Tibial artery (tissue), 4 donors: ENCODE measurements at regions not wholly inside any gene's neighbourhood (a gene's known extent, or its start where the extent isn't known, plus 50 kb on each side); places are given as distances from the start of the nearest gene placed in this dataset.
A peak's percentile ranks its signal among the peaks of the same experiment; 100 is the strongest.

ENCODE experiments used
- DNase-seq, 2 donors: peaks; one replicate each; pipeline ENCODE4 v3.0.0-alpha.2; 2019
- H3K27ac ChIP-seq, 2 donors: fragments of 200-600 bp; sonication (generic) in 1 of 2; 1 replicate in 1 of 2; 2 replicates in 1 of 2; pipeline ENCODE4 v1.5.1; 2018 to 2019; ENCODE audit warnings: mild to moderate bottlenecking in 1 of 2
- H3K27me3 ChIP-seq, 2 donors: fragments of 200-600 bp; sonication (generic) in 1 of 2; one replicate each; pipeline versions ENCODE4 v1.5.1 to v1.6.0; 2016 to 2019
- H3K36me3 ChIP-seq, 3 donors: fragments of 200-600 bp; sonication (generic) in 2 of 3; one replicate each; pipeline ENCODE4 v1.5.1; 2016 to 2019; ENCODE audit warnings: mild to moderate bottlenecking in 2 of 3
- H3K4me1 ChIP-seq, 4 donors: fragments of 200-600 bp; sonication (generic) in 2 of 4; 1 replicate in 3 of 4; 2 replicates in 1 of 4; pipeline ENCODE4 v1.5.1; 2016 to 2019
- H3K4me3 ChIP-seq, 2 donors: fragments of 200-600 bp; sonication (generic) in 1 of 2; 1 replicate in 1 of 2; 2 replicates in 1 of 2; pipeline ENCODE4 v1.5.1; 2018 to 2019; ENCODE audit warnings: mild to moderate bottlenecking in 2 of 2
- H3K9me3 ChIP-seq, 3 donors: fragments of 200-600 bp; sonication (generic) in 1 of 3; one replicate each; pipeline ENCODE4 v1.5.1; 2016 to 2019
- intact Hi-C: fragments of 100-400 bp; cut with DNase I; formaldehyde crosslinking; loops from one replicate; pipeline ENCODE4 v1.15.0; 2023; ENCODE audit warnings: low total_unique reads
- TF ChIP-seq, protein P1 (sequence below), 2 experiments: fragments of 200-600 bp in 1 of 2; fragments of 450-650 bp in 1 of 2; IDR thresholded peaks; one replicate each; pipeline ENCODE4 v1.5.1; 2017 to 2019; ENCODE audit warnings: antibody characterized with exemption in 2 of 2, mild to moderate bottlenecking in 1 of 2, moderate library complexity in 1 of 2

DNA sequence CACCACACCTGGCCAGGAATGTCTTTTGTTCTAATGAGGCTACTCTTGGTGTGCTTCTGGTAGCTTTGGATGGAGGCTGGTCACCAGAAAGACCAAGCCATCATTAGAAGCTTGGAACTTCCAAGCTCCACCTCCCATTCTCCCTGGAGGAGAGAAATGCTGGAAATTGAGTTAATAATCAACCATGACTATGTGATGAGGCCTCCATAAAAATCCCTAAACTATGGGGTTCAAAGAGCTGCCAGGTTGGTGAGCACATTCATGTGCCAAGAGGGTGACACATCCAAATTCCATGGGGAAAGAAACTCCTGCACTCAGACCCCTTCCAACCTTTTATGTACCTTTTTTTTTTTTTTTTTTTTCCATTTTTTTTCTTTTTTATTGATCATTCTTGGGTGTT is 105.5 kb upstream of the SPATA31C2 start:
- Histone ChIP-seq H3K9me3 (no peaks in the 10 kb centered on the region), H3K4me3 (no peak overlapping the region), H3K27ac (no peak overlapping the region), H3K27me3 (peaks cover 0 to 2% of the 10 kb centered on the region in 2 donors), H3K4me1 (no peaks in the 10 kb centered on the region), H3K36me3 (no peaks in the 10 kb centered on the region)
- intact Hi-C loops: no loop called here
- no peak for DNase-seq
- TF ChIP-seq, protein P1, sequence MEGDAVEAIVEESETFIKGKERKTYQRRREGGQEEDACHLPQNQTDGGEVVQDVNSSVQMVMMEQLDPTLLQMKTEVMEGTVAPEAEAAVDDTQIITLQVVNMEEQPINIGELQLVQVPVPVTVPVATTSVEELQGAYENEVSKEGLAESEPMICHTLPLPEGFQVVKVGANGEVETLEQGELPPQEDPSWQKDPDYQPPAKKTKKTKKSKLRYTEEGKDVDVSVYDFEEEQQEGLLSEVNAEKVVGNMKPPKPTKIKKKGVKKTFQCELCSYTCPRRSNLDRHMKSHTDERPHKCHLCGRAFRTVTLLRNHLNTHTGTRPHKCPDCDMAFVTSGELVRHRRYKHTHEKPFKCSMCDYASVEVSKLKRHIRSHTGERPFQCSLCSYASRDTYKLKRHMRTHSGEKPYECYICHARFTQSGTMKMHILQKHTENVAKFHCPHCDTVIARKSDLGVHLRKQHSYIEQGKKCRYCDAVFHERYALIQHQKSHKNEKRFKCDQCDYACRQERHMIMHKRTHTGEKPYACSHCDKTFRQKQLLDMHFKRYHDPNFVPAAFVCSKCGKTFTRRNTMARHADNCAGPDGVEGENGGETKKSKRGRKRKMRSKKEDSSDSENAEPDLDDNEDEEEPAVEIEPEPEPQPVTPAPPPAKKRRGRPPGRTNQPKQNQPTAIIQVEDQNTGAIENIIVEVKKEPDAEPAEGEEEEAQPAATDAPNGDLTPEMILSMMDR (IDR thresholded peaks at IDR 0.05): no peak

DNA sequence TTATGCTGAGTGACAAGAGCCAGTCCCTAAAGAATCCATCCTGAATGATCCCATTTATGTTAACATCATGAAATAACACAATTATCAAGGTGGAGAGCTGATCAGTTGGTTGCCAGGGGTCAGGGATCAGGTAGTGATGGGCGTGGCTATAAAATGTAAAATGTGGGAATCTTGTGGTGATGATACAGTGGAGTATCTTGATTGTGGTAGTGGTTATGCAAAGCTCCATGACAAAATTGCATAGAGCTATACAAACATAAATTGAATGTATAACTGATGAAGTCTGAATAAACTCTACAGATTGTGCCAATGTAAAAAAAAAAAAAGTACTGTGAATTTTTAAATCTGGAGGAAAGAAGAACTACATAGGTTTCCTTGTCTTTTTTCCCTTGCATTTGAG is 104.6 kb upstream of the SPATA31C2 start:
- Histone ChIP-seq H3K27me3 (peaks cover 0 to 2% of the 10 kb centered on the region in 2 donors), H3K4me1 (no peaks in the 10 kb centered on the region), H3K36me3 (no peaks in the 10 kb centered on the region), H3K4me3 (no peak overlapping the region), H3K9me3 (no peaks in the 10 kb centered on the region), H3K27ac (no peak overlapping the region)
- no peak for DNase-seq
- TF ChIP-seq, protein P1 (IDR thresholded peaks at IDR 0.05): no peak
- intact Hi-C loops: no loop called here

DNA sequence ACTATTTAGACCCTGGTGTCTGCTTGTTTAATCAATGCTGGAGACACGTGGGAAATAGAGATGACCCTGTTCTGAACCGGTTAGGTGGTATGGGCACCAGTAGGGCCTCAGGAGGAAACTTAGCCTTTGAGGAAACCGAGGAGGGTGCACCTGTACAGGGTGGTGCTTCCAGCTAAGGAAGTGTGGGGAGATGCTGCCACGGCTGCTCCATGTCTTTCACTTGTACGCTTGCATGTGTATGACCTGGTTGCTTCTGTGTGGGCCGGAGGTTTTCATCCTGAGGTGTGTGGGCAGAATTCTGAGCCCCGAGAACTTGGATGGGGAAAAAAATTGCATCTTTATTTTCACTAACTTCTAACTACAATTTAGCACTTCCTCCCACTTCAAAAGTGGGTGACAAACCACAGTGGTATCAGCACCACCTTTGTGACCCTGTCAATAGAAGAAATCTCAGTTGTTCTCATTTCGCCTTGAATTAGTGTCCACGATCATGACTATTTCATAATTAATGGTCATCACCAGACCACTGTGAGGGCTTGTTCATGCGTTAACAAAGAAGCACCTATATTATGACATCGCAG is 99.8 kb upstream of the SPATA31C2 start:
- peaks cover 0 to 12% (median 9%) of the 10 kb centered on the region in 4 donors for H3K4me1 ChIP-seq
- no peak overlapping the region for H3K27ac ChIP-seq
- intact Hi-C loops: no loop called here
- no peaks in the 10 kb centered on the region for H3K36me3 ChIP-seq
- no peak overlapping the region for H3K4me3 ChIP-seq
- DNase-seq: no peak
- no peaks in the 10 kb centered on the region for H3K9me3 ChIP-seq
- TF ChIP-seq, protein P1 (IDR thresholded peaks at IDR 0.05): no peak
- H3K27me3 ChIP-seq: no peaks in the 10 kb centered on the region

DNA sequence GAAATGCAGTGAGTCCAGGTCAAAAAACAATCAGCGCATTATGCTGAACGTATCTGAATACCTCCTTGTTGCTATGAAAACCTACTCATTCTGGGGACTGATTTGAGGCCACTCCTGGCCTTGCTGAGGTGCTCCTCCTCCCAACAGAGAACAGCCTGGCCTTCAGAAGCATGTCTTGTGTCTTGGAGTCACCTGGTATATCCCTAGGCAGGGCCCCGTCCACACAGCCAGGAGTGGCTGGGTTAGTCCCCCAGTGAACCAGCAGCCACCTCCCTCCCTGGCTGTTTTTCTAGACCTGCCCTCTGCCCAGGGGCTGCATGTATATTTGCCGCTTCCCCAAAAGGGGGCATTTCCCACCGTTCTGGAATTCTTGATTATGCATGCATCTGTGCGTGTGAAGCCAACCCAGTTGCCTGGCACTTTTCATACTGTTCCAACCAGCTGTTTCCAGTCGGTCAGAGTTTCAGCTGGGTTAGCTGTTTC is 99.2 kb upstream of the SPATA31C2 start:
- intact Hi-C loops: no loop called here
- no peaks in the 10 kb centered on the region for H3K9me3 ChIP-seq
- TF ChIP-seq, protein P1 (IDR thresholded peaks at IDR 0.05): no peak
- no peaks in the 10 kb centered on the region for H3K27me3 ChIP-seq
- no peak overlapping the region for H3K4me3 ChIP-seq
- H3K4me1 ChIP-seq: peaks cover 0 to 12% (median 9%) of the 10 kb centered on the region in 4 donors
- DNase-seq: no peak
- no peak overlapping the region for H3K27ac ChIP-seq
- H3K36me3 ChIP-seq: no peaks in the 10 kb centered on the region

DNA sequence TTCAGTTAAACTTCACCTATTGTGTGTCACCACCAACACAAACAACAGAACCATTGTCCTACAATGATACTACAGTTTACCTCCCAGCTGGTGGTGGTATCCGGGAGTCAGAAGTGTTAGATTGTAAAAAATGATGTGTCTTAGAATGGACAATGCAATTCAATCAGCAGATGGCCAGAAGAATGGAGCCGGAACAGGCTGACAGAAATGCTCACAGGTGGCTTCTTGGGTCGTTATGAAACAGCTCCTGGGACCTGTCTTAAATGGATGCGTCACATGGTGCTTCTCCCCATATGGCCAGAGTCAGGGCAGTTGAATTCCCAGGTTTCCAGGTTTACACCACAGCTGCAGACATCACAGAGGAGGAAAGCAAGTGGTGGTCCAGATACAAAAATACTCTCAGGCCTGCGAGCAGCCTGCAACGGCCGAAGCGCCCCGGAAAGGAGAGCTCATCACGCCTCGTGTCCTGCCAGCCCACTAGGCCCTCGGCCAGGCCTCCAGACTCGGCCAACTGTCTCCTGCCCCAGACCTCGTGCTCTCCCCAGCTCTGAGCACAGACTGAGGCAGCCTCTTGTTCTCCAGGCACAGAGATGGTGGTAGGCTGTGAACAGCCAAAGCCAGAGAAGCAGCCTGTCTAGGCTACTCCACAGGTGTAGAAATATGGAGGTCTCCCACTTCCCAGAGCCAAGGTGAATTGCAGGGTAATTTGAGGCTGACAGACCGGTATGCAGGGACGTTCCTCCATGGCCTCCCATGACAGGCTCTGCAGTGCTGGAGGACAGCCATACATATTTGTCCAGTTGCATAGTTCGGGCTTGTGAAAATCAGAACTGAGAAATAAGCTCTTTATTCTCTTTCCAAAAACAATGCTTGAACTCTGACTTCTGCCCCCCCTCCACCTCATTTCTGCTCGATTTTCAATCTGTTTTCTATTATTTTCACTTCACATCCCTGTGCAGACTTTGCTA is 98.5 kb upstream of the SPATA31C2 start:
- no peaks in the 10 kb centered on the region for H3K36me3 ChIP-seq
- H3K4me3 ChIP-seq: no peak overlapping the region
- H3K27ac ChIP-seq: no peak overlapping the region
- intact Hi-C loops: no loop called here
- peaks cover 0 to 12% (median 9%) of the 10 kb centered on the region in 4 donors for H3K4me1 ChIP-seq
- no peaks in the 10 kb centered on the region for H3K27me3 ChIP-seq
- TF ChIP-seq, protein P1 (IDR thresholded peaks at IDR 0.05): no peak
- H3K9me3 ChIP-seq: no peaks in the 10 kb centered on the region
- DNase-seq: peak in 1 of 2 donors; percentile 70
